ENCODE measurements at regions not wholly inside any gene's neighbourhood (a gene's known extent, or its start where the extent isn't known, plus 50 kb on each side); places are given as distances from the start of the nearest gene placed in this dataset.

DNA sequence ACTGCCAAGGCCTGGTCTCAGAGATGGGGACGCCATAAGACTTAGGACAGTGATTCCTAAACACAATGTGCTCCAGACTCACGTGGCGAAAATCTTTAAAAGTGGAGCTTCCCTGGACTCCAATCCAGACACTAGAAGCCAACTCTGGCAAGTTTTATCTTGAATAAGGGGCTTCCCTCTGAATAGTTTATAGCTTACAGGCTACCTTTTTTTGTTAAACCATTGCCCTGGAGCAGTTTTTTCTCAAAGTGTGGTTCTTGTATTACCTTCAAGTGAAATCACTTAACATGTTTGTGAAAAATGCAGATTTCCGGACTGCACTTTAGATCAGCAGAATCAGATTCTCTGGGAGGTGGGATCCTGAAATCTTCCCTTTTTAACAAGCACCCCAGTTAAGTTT lies 171.7 kb upstream of the PHF14 start:
- Mint-ChIP-seq H3K27ac (no peak overlapping the region), H3K4me1 (peaks cover 4% of the 10 kb centered on the region), H3K36me3 (ENCODE audit: low read depth) (no peaks in the 10 kb centered on the region), H3K4me3 (no peak overlapping the region), H3K27me3 (ENCODE audit: low read depth) (no peaks in the 10 kb centered on the region), H3K9me3 (no peaks in the 10 kb centered on the region)
- TF ChIP-seq, protein P1, sequence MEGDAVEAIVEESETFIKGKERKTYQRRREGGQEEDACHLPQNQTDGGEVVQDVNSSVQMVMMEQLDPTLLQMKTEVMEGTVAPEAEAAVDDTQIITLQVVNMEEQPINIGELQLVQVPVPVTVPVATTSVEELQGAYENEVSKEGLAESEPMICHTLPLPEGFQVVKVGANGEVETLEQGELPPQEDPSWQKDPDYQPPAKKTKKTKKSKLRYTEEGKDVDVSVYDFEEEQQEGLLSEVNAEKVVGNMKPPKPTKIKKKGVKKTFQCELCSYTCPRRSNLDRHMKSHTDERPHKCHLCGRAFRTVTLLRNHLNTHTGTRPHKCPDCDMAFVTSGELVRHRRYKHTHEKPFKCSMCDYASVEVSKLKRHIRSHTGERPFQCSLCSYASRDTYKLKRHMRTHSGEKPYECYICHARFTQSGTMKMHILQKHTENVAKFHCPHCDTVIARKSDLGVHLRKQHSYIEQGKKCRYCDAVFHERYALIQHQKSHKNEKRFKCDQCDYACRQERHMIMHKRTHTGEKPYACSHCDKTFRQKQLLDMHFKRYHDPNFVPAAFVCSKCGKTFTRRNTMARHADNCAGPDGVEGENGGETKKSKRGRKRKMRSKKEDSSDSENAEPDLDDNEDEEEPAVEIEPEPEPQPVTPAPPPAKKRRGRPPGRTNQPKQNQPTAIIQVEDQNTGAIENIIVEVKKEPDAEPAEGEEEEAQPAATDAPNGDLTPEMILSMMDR (IDR thresholded peaks at IDR 0.05; ENCODE audit: unreplicated experiment in 3 of 3) = no peak

DNA sequence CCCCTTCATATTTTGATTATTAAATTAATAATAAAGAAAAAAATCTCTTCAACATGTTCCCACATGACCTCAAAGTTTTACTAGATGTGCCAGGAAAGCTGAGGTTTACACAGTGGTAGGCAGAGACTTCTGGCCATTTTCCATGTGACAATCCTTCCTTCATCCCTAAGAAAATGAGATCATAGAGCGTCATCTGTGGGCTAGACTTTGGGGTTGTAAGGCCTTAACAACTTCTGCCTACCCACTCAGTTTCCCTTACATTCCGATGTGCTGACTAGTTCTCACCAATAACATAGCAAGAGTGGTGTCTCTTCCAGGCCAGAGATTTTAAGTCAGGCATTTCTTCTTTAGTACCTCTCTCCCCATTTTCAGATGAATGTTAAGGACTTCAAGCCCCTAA lies 171.1 kb upstream of the PHF14 start:
- Mint-ChIP-seq H3K27me3 (ENCODE audit: low read depth) (no peaks in the 10 kb centered on the region), H3K27ac (no peak overlapping the region), H3K36me3 (ENCODE audit: low read depth) (no peaks in the 10 kb centered on the region), H3K9me3 (no peaks in the 10 kb centered on the region), H3K4me3 (no peak overlapping the region), H3K4me1 (peaks cover 4% of the 10 kb centered on the region)
- TF ChIP-seq, protein P1 (IDR thresholded peaks at IDR 0.05; ENCODE audit: unreplicated experiment in 3 of 3) = no peak

DNA sequence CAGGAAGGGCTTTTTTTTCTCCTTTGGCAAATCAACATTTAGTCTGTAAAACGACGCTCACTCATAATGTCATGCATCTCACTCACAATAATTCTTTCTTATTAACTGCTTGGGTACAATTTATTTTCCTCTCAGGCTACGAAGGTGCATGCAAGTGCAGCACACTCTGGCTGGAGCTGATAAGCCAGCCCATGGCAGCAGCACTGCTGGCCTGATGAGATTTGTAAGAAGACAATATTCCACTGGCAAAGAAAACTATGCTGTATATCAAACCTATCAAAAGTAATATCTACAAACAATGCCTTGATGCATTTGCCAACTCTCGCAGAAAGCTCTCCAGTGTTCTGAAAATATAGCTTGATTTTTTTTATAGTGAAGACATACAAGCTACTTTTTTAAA lies 170.0 kb upstream of the PHF14 start:
- H3K4me3 Mint-ChIP-seq = no peak overlapping the region
- TF ChIP-seq, protein P1 (IDR thresholded peaks at IDR 0.05; ENCODE audit: unreplicated experiment in 3 of 3) = no peak
- H3K4me1 Mint-ChIP-seq = peaks cover 4% of the 10 kb centered on the region
- no peaks in the 10 kb centered on the region for H3K9me3 Mint-ChIP-seq
- no peaks in the 10 kb centered on the region for H3K27me3 Mint-ChIP-seq (ENCODE audit: low read depth)
- H3K36me3 Mint-ChIP-seq (ENCODE audit: low read depth) = no peaks in the 10 kb centered on the region
- no peak overlapping the region for H3K27ac Mint-ChIP-seq

DNA sequence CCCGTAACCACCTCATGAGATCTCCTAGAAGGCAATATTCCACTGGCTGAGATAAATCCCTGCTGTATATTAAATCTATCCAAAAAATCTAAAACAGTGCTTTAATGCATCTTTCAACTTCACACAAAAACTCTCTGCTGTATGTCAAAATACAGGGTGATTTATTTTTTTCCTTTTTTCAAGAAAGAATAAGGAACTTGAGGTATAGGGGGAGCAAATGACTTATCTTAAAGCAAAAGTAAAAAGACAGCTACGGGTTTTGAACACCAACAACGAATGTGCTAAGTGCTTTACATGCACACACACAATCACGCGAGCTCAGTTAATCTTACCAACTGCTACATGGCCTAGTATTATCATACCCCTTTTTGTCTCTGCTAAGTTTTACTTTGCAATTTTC lies 168.9 kb upstream of the PHF14 start:
- Mint-ChIP-seq H3K4me3 (no peak overlapping the region), H3K36me3 (ENCODE audit: low read depth) (no peaks in the 10 kb centered on the region), H3K4me1 (peaks cover 4% of the 10 kb centered on the region), H3K27me3 (ENCODE audit: low read depth) (no peaks in the 10 kb centered on the region), H3K27ac (no peak overlapping the region), H3K9me3 (no peaks in the 10 kb centered on the region)
- TF ChIP-seq, protein P1 (IDR thresholded peaks at IDR 0.05; ENCODE audit: unreplicated experiment in 3 of 3) = no peak

DNA sequence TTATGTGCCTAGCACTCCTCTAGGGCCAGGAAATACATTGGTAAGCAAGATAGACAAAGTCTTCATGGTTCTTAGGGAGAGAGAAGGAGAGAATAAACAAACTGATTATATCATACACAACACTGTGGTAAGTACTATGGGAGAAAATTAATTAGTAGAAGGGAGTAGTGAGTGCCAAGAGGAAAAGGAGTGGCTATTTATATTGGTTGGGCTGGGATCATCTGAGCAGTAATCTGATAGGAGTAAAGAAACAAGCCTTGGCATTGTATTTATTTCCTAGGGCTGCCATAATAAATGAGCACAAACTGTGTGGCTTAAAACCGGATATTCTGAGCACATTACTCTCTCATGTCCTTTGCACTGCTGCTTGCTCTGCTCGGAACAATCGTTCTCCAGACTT lies 158.1 kb upstream of the PHF14 start:
- H3K36me3 Mint-ChIP-seq (ENCODE audit: low read depth) = no peaks in the 10 kb centered on the region
- H3K4me1 Mint-ChIP-seq = no peaks in the 10 kb centered on the region
- no peak overlapping the region for H3K27ac Mint-ChIP-seq
- TF ChIP-seq, protein P1 (IDR thresholded peaks at IDR 0.05; ENCODE audit: unreplicated experiment in 3 of 3) = no peak
- no peaks in the 10 kb centered on the region for H3K27me3 Mint-ChIP-seq (ENCODE audit: low read depth)
- H3K9me3 Mint-ChIP-seq = peaks cover 7% of the 10 kb centered on the region
- H3K4me3 Mint-ChIP-seq = no peak overlapping the region

DNA sequence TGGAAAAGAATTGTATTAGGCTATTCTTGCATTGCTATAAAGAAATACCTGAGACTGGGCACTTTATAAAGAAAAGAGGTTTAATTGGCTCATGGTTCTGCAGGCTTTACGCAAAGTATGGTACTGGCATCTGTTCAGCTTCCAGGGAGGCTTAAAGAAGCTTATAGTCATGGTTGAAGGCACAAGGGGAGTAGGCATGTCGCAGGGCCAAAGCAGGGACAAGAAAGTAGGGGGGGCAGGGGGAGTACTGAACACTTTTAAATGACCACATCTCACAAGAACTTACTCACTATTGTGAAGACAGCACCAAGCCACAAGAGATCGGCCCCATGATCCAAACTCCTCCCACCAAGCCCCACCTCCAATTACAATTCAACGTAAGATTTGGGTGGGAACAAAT lies 152.5 kb upstream of the PHF14 start:
- Mint-ChIP-seq H3K36me3 (ENCODE audit: low read depth) (no peaks in the 10 kb centered on the region), H3K4me1 (no peaks in the 10 kb centered on the region), H3K27ac (no peak overlapping the region), H3K27me3 (ENCODE audit: low read depth) (no peaks in the 10 kb centered on the region), H3K4me3 (no peak overlapping the region), H3K9me3 (no peaks in the 10 kb centered on the region)
- TF ChIP-seq, protein P1 (IDR thresholded peaks at IDR 0.05; ENCODE audit: unreplicated experiment in 3 of 3) = no peak
